Muscle layer of colon (tissue), 2 donors: ENCODE measurements at regions not wholly inside any gene's neighbourhood (a gene's known extent, or its start where the extent isn't known, plus 50 kb on each side); places are given as distances from the start of the nearest gene placed in this dataset.

Experiments used
- H3K27ac ChIP-seq: one replicate; pipeline ENCODE4 v1.7.0; 2013; ENCODE audit warnings: low read depth, mild to moderate bottlenecking, low read length, moderate library complexity
- H3K27me3 ChIP-seq, 2 donors: one replicate each; pipeline ENCODE4 v1.7.0; 2013; ENCODE audit warnings: low read length in 2 of 2, mild to moderate bottlenecking in 2 of 2; ENCODE audit not compliant: insufficient read depth in 2 of 2, control insufficient read depth in 1 of 2
- H3K36me3 ChIP-seq: one replicate; pipeline ENCODE4 v1.7.0; 2013; ENCODE audit warnings: mild to moderate bottlenecking, low read length; ENCODE audit not compliant: insufficient read depth
- H3K4me1 ChIP-seq: one replicate; pipeline ENCODE4 v1.7.0; 2013; ENCODE audit warnings: mild to moderate bottlenecking, low read length; ENCODE audit not compliant: insufficient read depth
- H3K4me3 ChIP-seq, 2 donors: one replicate each; pipeline ENCODE4 v1.7.0; 2013; ENCODE audit warnings: low read length in 2 of 2, low read depth in 1 of 2, mild to moderate bottlenecking in 1 of 2, moderate library complexity in 1 of 2
- H3K9ac ChIP-seq: one replicate; pipeline ENCODE4 v1.7.0; 2013; ENCODE audit warnings: low read length
- H3K9me3 ChIP-seq: one replicate; pipeline ENCODE4 v1.7.0; 2013; ENCODE audit warnings: mild to moderate bottlenecking, low read length
- donor health status: abdominal sarcoma.
- donor health status: Adenocarcinoma of cecum.

GRCh38 chr16:64312980-64313379, 808.9 kb downstream of the CDH11 start:
- H3K4me1 ChIP-seq, result no peaks in the 10 kb centered on the region
- no peaks in the 10 kb centered on the region for H3K36me3 ChIP-seq
- no peak overlapping the region for H3K27ac ChIP-seq
- no peaks in the 10 kb centered on the region for H3K27me3 ChIP-seq
- H3K9me3 ChIP-seq, result no peaks in the 10 kb centered on the region
- no peak overlapping the region for H3K9ac ChIP-seq
- no peak overlapping the region for H3K4me3 ChIP-seq

DNA sequence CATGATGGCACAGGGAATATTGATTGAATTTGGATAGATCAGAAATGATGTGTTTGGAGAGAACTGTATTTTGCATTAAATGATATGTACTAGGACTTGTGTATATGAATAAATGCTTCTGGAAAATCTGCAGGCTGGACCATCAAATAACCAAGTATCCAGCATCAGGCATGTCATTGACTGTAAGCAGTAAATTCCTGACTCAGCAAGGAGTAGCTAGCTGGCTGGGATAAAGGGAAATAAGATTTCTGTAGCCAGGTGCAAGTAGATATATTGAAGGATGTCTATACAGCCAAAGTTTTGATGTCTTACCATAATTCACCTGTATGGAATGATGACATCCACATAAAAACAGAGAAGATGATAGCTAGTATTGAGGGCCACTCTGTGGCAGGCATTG, 809.6 kb downstream of the CDH11 start:
- Histone ChIP-seq H3K4me3 (no peak overlapping the region), H3K27me3 (no peaks in the 10 kb centered on the region), H3K4me1 (no peaks in the 10 kb centered on the region), H3K27ac (no peak overlapping the region), H3K9me3 (no peaks in the 10 kb centered on the region), H3K36me3 (no peaks in the 10 kb centered on the region), H3K9ac (no peak overlapping the region)

DNA sequence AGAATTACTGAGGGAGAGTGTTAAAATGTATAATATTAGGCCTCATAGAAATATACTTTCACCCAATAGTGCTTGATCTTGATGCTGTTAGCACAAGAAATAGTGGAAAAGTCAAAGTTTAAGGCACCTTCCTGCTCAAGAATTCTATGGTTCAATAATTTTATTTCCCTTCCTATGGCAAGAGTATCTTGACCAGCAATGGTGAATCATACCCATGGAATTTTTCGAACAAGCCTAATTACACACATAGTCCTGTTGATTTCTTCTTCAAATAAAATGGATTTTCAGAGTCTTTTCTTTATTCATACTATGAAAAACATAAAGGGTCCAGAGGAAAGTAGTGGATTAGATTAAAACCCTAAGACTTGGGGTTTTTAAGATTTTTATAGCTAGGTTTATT, 810.6 kb downstream of the CDH11 start:
- Histone ChIP-seq H3K36me3 (no peaks in the 10 kb centered on the region), H3K27me3 (no peaks in the 10 kb centered on the region), H3K27ac (no peak overlapping the region), H3K9ac (no peak overlapping the region), H3K4me3 (no peak overlapping the region), H3K9me3 (no peaks in the 10 kb centered on the region), H3K4me1 (no peaks in the 10 kb centered on the region)

DNA sequence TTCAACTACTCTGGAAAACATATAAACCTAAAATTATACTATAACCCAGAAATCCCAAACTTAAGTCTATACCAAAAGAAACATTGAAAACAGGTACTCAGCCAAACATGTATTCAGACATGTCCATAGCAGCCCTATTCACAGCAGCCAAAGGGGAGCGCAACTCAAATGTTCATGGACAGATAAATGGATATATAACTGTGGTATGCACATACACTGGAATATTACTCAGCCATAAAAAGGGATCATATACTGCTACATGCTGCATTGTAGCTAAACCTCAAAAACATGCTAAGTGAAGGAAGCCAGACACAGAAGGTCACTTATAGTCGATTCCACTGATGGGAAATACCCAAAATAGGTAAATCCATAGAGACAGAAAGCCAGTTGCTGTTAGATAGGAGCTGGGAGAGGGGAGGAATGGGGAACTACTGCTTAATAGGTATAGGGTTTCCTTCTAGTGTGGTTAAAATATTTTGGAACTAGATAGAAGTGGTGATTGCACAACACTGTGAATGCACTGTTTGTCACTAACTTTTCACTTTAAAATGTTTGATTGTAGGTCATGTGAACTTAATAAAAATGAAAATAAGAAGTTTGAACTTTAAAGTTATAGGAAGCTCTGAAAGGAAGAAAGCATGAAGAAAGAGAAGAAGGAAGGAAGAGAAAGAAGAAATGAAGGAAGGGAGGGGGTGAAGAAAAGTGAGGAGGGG, 812.3 kb downstream of the CDH11 start:
- H3K36me3 ChIP-seq, result no peaks in the 10 kb centered on the region
- H3K9ac ChIP-seq, result no peak overlapping the region
- no peak overlapping the region for H3K4me3 ChIP-seq
- no peak overlapping the region for H3K27ac ChIP-seq
- no peaks in the 10 kb centered on the region for H3K4me1 ChIP-seq
- H3K27me3 ChIP-seq, result no peaks in the 10 kb centered on the region
- H3K9me3 ChIP-seq, result no peaks in the 10 kb centered on the region

- H3K27me3 ChIP-seq, result no peaks in the 10 kb centered on the region
- no peak overlapping the region for H3K27ac ChIP-seq
- H3K9me3 ChIP-seq, result no peaks in the 10 kb centered on the region
- no peaks in the 10 kb centered on the region for H3K36me3 ChIP-seq
- no peak overlapping the region for H3K4me3 ChIP-seq
- H3K9ac ChIP-seq, result no peak overlapping the region
- no peaks in the 10 kb centered on the region for H3K4me1 ChIP-seq
Measured at GRCh38 chr16:64308721-64309120, 813.1 kb downstream of the CDH11 start.

DNA sequence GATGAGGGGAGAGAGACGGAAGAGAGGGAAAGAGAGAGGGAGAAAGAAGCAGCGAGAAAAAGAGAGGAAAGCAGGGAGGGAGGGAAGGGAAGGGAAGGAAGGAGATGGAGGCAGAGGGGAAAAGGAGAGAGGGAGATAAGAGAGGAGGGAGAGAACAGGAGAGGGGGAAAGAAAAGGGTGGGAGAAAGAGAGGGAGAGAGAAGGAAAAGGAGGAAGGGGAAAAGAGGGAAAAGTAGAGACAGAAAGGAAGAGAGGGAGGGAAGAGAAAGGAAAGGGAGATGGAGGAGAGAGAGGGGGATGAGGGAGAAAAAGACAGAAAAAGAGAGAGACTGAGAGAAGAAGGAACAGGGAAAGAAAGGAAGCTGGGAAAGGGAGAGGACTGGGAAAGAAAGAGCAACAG, 814.4 kb downstream of the CDH11 start:
- H3K4me3 ChIP-seq, result no peak overlapping the region
- no peaks in the 10 kb centered on the region for H3K27me3 ChIP-seq
- no peak overlapping the region for H3K27ac ChIP-seq
- no peak overlapping the region for H3K9ac ChIP-seq
- no peaks in the 10 kb centered on the region for H3K9me3 ChIP-seq
- no peaks in the 10 kb centered on the region for H3K4me1 ChIP-seq
- H3K36me3 ChIP-seq, result no peaks in the 10 kb centered on the region

DNA sequence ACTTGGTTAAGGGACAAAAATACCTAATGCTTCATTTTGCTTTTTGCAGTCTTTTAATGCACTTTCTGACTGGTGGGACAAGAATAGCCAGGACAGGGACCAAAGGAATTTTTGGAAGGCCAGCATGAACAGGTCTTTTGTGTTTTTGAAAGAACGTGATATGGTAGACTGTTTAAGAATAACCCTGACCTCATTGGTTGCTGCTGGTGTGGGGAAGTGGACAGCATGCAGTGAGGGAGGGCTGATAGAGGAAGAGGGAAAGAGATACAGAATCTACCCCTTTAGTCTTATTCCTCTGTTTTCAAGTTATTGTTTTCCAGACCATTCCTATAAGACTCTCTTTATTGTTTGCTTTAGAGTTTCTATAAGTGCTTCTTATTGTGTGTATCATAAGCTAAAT, 816.2 kb downstream of the CDH11 start:
- H3K9me3 ChIP-seq, result no peaks in the 10 kb centered on the region
- H3K36me3 ChIP-seq, result no peaks in the 10 kb centered on the region
- no peaks in the 10 kb centered on the region for H3K4me1 ChIP-seq
- H3K27ac ChIP-seq, result no peak overlapping the region
- no peak overlapping the region for H3K9ac ChIP-seq
- no peaks in the 10 kb centered on the region for H3K27me3 ChIP-seq
- no peak overlapping the region for H3K4me3 ChIP-seq

- H3K27ac ChIP-seq, result no peak overlapping the region
- H3K4me1 ChIP-seq, result no peaks in the 10 kb centered on the region
- H3K27me3 ChIP-seq, result no peaks in the 10 kb centered on the region
- no peak overlapping the region for H3K9ac ChIP-seq
- H3K36me3 ChIP-seq, result no peaks in the 10 kb centered on the region
- H3K4me3 ChIP-seq, result no peak overlapping the region
- H3K9me3 ChIP-seq, result no peaks in the 10 kb centered on the region
Measured at GRCh38 chr16:64304951-64305350, 816.9 kb downstream of the CDH11 start.

GRCh38 chr16:64304396-64304795, 817.5 kb downstream of the CDH11 start:
- Histone ChIP-seq H3K4me1 (no peaks in the 10 kb centered on the region), H3K9me3 (no peaks in the 10 kb centered on the region), H3K4me3 (no peak overlapping the region), H3K27me3 (no peaks in the 10 kb centered on the region), H3K9ac (no peak overlapping the region), H3K36me3 (no peaks in the 10 kb centered on the region), H3K27ac (no peak overlapping the region)

GRCh38 chr16:64297863-64298600, 823.8 kb downstream of the CDH11 start:
- H3K9ac ChIP-seq, result no peak overlapping the region
- no peak overlapping the region for H3K4me3 ChIP-seq
- no peaks in the 10 kb centered on the region for H3K4me1 ChIP-seq
- H3K27ac ChIP-seq, result no peak overlapping the region
- no peaks in the 10 kb centered on the region for H3K9me3 ChIP-seq
- H3K27me3 ChIP-seq, result no peaks in the 10 kb centered on the region
- H3K36me3 ChIP-seq, result no peaks in the 10 kb centered on the region

DNA sequence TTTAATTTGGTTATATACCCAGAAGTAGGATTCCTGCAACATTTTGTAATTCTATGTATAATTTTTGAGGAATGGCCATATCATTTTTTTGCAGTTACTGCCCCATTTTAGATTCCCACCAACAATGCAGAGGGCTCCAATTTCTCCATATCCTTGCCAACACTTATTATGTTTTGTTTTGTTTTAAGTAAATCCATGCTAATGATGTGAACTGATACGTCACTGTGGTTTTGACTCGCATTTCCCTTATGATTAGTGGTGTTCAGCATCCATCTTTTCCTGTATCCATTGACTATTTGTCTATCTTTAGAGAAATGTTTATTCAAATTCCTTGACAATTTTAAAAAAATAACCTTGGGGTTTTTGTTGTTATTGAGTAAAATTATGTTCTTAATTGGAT, 826.4 kb downstream of the CDH11 start:
- H3K9me3 ChIP-seq, result no peaks in the 10 kb centered on the region
- no peaks in the 10 kb centered on the region for H3K4me1 ChIP-seq
- H3K36me3 ChIP-seq, result no peaks in the 10 kb centered on the region
- no peak overlapping the region for H3K9ac ChIP-seq
- H3K27ac ChIP-seq, result no peak overlapping the region
- no peak overlapping the region for H3K4me3 ChIP-seq
- H3K27me3 ChIP-seq, result no peaks in the 10 kb centered on the region

DNA sequence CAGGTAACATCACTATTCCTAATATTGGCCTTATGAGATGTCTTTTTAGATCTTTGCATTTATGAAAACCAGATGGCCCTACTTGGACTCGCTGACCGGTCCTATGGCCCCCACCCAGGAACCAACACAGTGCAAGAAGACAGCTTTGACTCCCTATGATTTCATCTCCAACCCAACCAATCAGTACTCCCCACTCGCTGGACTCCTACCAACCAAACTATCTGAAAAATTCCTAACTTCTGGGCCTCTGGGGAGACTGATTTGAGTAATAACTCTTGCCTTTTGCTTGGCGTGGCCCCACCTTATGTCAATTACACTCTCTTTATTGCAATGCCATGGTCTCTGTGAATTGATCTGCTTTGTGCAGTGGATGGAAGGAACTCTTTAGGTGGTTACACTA, 828.9 kb downstream of the CDH11 start:
- Histone ChIP-seq H3K9ac (no peak overlapping the region), H3K36me3 (no peaks in the 10 kb centered on the region), H3K4me3 (no peak overlapping the region), H3K27ac (no peak overlapping the region), H3K4me1 (no peaks in the 10 kb centered on the region), H3K27me3 (no peaks in the 10 kb centered on the region), H3K9me3 (no peaks in the 10 kb centered on the region)
